Putamen (tissue), 1 donor: ENCODE measurements at regions not wholly inside any gene's neighbourhood (a gene's known extent, or its start where the extent isn't known, plus 50 kb on each side); places are given as distances from the start of the nearest gene placed in this dataset.
A peak's percentile ranks its signal among the peaks of the same experiment; 100 is the strongest.

Source experiments
- DNase-seq: peaks from one replicate; pipeline ENCODE4 v3.0.0-alpha.2; 2016; ENCODE audit warnings: low spot score

- DNase-seq, result peak; percentile 37
Measured at GRCh38 chr12:75606151-75606550, 94.7 kb upstream of the KRR1 start.

GRCh38 chr12:75603475-75603874 lies 92.1 kb upstream of the KRR1 start:
- DNase-seq, result no peak

- no peak for DNase-seq
Measured at GRCh38 chr12:75602106-75602505, 90.7 kb upstream of the KRR1 start.

- no peak for DNase-seq
Measured at GRCh38 chr12:75600146-75600545, 88.7 kb upstream of the KRR1 start.

- DNase-seq, result no peak
Measured at GRCh38 chr12:75599061-75599460, 87.7 kb upstream of the KRR1 start.

- no peak for DNase-seq
Measured at GRCh38 chr12:75596406-75596805, 85.0 kb upstream of the KRR1 start.

- DNase-seq, result no peak
Measured at GRCh38 chr12:75592638-75593335, 81.4 kb upstream of the KRR1 start.

- DNase-seq, result no peak
Measured at GRCh38 chr12:75592086-75592485, 80.7 kb upstream of the KRR1 start.

GRCh38 chr12:75591628-75592027 lies 80.2 kb upstream of the KRR1 start:
- DNase-seq, result no peak

GRCh38 chr12:75589801-75590200 lies 78.4 kb upstream of the KRR1 start:
- no peak for DNase-seq

- no peak for DNase-seq
Measured at GRCh38 chr12:75587340-75588106, 76.1 kb upstream of the KRR1 start.

GRCh38 chr12:75585330-75585729 lies 73.9 kb upstream of the KRR1 start:
- no peak for DNase-seq

- no peak for DNase-seq
Measured at GRCh38 chr12:75583355-75583754, 71.9 kb upstream of the KRR1 start.

GRCh38 chr12:75581515-75581914 lies 70.1 kb upstream of the KRR1 start:
- no peak for DNase-seq

GRCh38 chr12:75579552-75579951 lies 68.1 kb upstream of the KRR1 start:
- no peak for DNase-seq

- DNase-seq, result no peak
Measured at GRCh38 chr12:75578546-75578945, 67.1 kb upstream of the KRR1 start.

GRCh38 chr12:75577812-75578211 lies 66.4 kb upstream of the KRR1 start:
- no peak for DNase-seq

- DNase-seq, result no peak
Measured at GRCh38 chr12:75571656-75572205, 60.3 kb upstream of the KRR1 start.

GRCh38 chr12:75571204-75571603 lies 59.8 kb upstream of the KRR1 start:
- DNase-seq, result peak; percentile 48

GRCh38 chr12:75568801-75569200 lies 57.4 kb upstream of the KRR1 start:
- DNase-seq, result no peak

GRCh38 chr12:75568393-75568792 lies 57.0 kb upstream of the KRR1 start:
- DNase-seq, result no peak

- DNase-seq, result no peak
Measured at GRCh38 chr12:75565795-75566194, 54.4 kb upstream of the KRR1 start.

- no peak for DNase-seq
Measured at GRCh38 chr12:75564852-75565251, 53.4 kb upstream of the KRR1 start.
